ENCODE measurements at regions not wholly inside any gene's neighbourhood (a gene's known extent, or its start where the extent isn't known, plus 50 kb on each side); places are given as distances from the start of the nearest gene placed in this dataset.
"Not testable (repeated sequence)": the region's sequence is repeated elsewhere in the genome, so short reads cannot be mapped to it uniquely, and the experiment has no call there.

- DNase-seq, result no peak
Measured at GRCh38 chr3:161602475-161602874, 105.9 kb downstream of the OTOL1 start.

GRCh38 chr3:161602918-161603317, 106.3 kb downstream of the OTOL1 start:
- DNase-seq, result no peak

GRCh38 chr3:161607056-161607455, 110.4 kb downstream of the OTOL1 start:
- no peak for DNase-seq

- DNase-seq, result no peak
Measured at GRCh38 chr3:161619351-161619750, 122.7 kb downstream of the OTOL1 start.

GRCh38 chr3:161630794-161631193, 134.2 kb downstream of the OTOL1 start:
- no peak for DNase-seq

GRCh38 chr3:161631536-161631935, 134.9 kb downstream of the OTOL1 start:
- DNase-seq, result no peak

GRCh38 chr3:161637559-161637958, 141.0 kb downstream of the OTOL1 start:
- DNase-seq, result no peak

- DNase-seq, result not testable (repeated sequence)
Measured at GRCh38 chr3:161639095-161639494, 142.5 kb downstream of the OTOL1 start.

- no peak for DNase-seq
Measured at GRCh38 chr3:161640181-161640580, 143.6 kb downstream of the OTOL1 start.

- no peak for DNase-seq
Measured at GRCh38 chr3:161641287-161641686, 144.7 kb downstream of the OTOL1 start.

- DNase-seq, result no peak
Measured at GRCh38 chr3:161644891-161645635, 148.5 kb downstream of the OTOL1 start.

GRCh38 chr3:161647936-161648470, 151.4 kb downstream of the OTOL1 start:
- no peak for DNase-seq

GRCh38 chr3:161649900-161650484, 153.4 kb downstream of the OTOL1 start:
- DNase-seq, result no peak

- no peak for DNase-seq
Measured at GRCh38 chr3:161657786-161658185, 161.2 kb downstream of the OTOL1 start.

- no peak for DNase-seq
Measured at GRCh38 chr3:161671141-161671540, 174.5 kb downstream of the OTOL1 start.

- DNase-seq, result no peak
Measured at GRCh38 chr3:161672478-161672877, 175.9 kb downstream of the OTOL1 start.

GRCh38 chr3:161673866-161674265, 177.3 kb downstream of the OTOL1 start:
- DNase-seq, result no peak

GRCh38 chr3:161674402-161674801, 177.8 kb downstream of the OTOL1 start:
- DNase-seq, result no peak

GRCh38 chr3:161681831-161682230, 185.2 kb downstream of the OTOL1 start:
- not testable (repeated sequence) for DNase-seq

GRCh38 chr3:161682715-161683114, 186.1 kb downstream of the OTOL1 start:
- no peak for DNase-seq

GRCh38 chr3:161689584-161690298, 193.1 kb downstream of the OTOL1 start:
- no peak for DNase-seq

GRCh38 chr3:161690299-161690620, 193.7 kb downstream of the OTOL1 start:
- no peak for DNase-seq

GRCh38 chr3:161691677-161692076, 195.1 kb downstream of the OTOL1 start:
- DNase-seq, result no peak

Data from CD4-positive, alpha-beta T cell treated with Interleukin-15 for 1 hour (primary cell).